Natural killer cell treated with Interleukin-12 subunit alpha and Interleukin-12 subunit beta and Interleukin-15 and Interleukin-18, amount 100 ng/mL, for 72 hours (primary cell): ENCODE measurements at regions not wholly inside any gene's neighbourhood (a gene's known extent, or its start where the extent isn't known, plus 50 kb on each side); places are given as distances from the start of the nearest gene placed in this dataset.

Experiments used
- ATAC-seq, 2 donors: fragments of 150-1000 bp; cut with Tn5 transposase in 1 of 2; sonication (Bioruptor Pico), chemical (Tn5 transposase) in 1 of 2; 2 replicates each; pipeline ENCODE4 v1.10.0; 2021
- DNase-seq: peaks from one replicate; pipeline ENCODE4 v3.0.0; 2022; ENCODE audit warnings: low spot score
- H3K27ac Mint-ChIP-seq, 2 donors: 1 replicate in 1 of 2; 2 replicates in 1 of 2; pipeline ENCODE4 v1.8.0; 2022; ENCODE audit warnings: mixed read lengths in 2 of 2, mild to moderate bottlenecking in 1 of 2, moderate library complexity in 1 of 2
- H3K27me3 Mint-ChIP-seq, 2 donors: 1 replicate in 1 of 2; 2 replicates in 1 of 2; pipeline ENCODE4 v1.8.0; 2022; ENCODE audit warnings: mixed read lengths in 2 of 2
- H3K36me3 Mint-ChIP-seq: one replicate; pipeline ENCODE4 v1.8.0; 2022; ENCODE audit warnings: mixed read lengths
- H3K4me1 Mint-ChIP-seq, 2 donors: 1 replicate in 1 of 2; 2 replicates in 1 of 2; pipeline ENCODE4 v1.8.0; 2022; ENCODE audit warnings: low read depth in 2 of 2, mixed read lengths in 2 of 2, mild to moderate bottlenecking in 1 of 2
- H3K4me3 Mint-ChIP-seq: one replicate; pipeline ENCODE4 v1.8.0; 2022; ENCODE audit warnings: mixed read lengths
- H3K9me3 Mint-ChIP-seq: 2 replicates; pipeline ENCODE4 v1.8.0; 2022; ENCODE audit warnings: mixed read lengths

- ATAC-seq (no peak), DNase-seq (no peak)
- H3K4me1 Mint-ChIP-seq = no peaks in the 10 kb centered on the region
- H3K36me3 Mint-ChIP-seq = peaks cover 4% of the 10 kb centered on the region
- no peak overlapping the region for H3K27ac Mint-ChIP-seq
- no peak overlapping the region for H3K4me3 Mint-ChIP-seq
- peaks cover 21% of the 10 kb centered on the region for H3K9me3 Mint-ChIP-seq
- no peaks in the 10 kb centered on the region for H3K27me3 Mint-ChIP-seq
Measured at GRCh38 chr1:177600936-177601335, 368.9 kb downstream of the SEC16B start.

DNA sequence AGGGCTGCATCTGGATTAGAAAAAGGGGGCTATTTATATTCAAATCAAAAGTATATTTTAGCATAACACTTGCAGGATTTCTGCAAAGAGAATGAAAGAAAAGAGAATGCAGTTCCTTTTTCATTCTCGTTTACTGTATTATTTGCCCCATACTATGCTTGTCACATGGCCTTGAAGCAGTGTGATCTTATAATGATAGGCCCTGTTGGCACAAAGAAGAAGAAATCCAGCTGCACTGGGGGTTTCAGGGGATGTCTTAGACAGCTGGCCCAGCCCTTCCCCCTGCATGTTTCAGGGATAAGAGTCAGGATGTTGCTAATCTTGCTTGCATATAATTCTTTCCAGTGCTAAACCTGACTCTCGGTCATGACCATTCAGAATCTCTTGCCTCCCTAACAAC, 369.5 kb downstream of the SEC16B start:
- Mint-ChIP-seq H3K4me3 (no peak overlapping the region), H3K4me1 (no peaks in the 10 kb centered on the region), H3K27me3 (no peaks in the 10 kb centered on the region), H3K27ac (no peak overlapping the region), H3K9me3 (peaks cover 25% of the 10 kb centered on the region), H3K36me3 (peaks cover 4% of the 10 kb centered on the region)
- DNase-seq (no peak), ATAC-seq (no peak)

GRCh38 chr1:177597393-177597792, 372.5 kb downstream of the SEC16B start:
- H3K4me3 Mint-ChIP-seq = no peak overlapping the region
- peaks cover 14% of the 10 kb centered on the region for H3K9me3 Mint-ChIP-seq
- ATAC-seq = no peak
- no peaks in the 10 kb centered on the region for H3K4me1 Mint-ChIP-seq
- no peaks in the 10 kb centered on the region for H3K27me3 Mint-ChIP-seq
- no peaks in the 10 kb centered on the region for H3K36me3 Mint-ChIP-seq
- H3K27ac Mint-ChIP-seq = no peak overlapping the region
- no peak for DNase-seq

GRCh38 chr1:177596485-177596884, 373.4 kb downstream of the SEC16B start:
- Mint-ChIP-seq H3K27ac (no peak overlapping the region), H3K4me3 (no peak overlapping the region), H3K27me3 (no peaks in the 10 kb centered on the region), H3K9me3 (peaks cover 14% of the 10 kb centered on the region), H3K36me3 (no peaks in the 10 kb centered on the region), H3K4me1 (no peaks in the 10 kb centered on the region)
- ATAC-seq (no peak), DNase-seq (no peak)

DNA sequence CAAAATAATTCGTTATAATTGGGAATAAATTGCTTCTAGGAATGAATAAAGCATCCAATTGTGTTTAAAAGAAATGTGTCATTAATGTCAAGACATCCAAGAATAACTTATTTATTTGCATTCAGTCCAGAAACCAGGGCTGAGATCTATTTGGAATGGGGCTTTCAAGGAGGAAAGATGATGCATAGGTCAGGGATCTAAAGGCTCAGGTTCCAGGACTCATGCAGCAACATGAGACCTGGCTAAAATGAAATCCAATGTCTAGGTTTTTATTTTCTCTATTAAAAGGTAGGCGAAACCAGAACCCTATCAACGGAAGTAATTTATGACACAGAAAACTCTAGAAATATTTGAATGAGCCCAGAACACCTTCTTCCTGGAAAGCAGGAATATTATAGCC, 376.8 kb downstream of the SEC16B start:
- Mint-ChIP-seq H3K9me3 (peaks cover 8% of the 10 kb centered on the region), H3K4me3 (no peak overlapping the region), H3K4me1 (no peaks in the 10 kb centered on the region), H3K27ac (no peak overlapping the region), H3K27me3 (no peaks in the 10 kb centered on the region), H3K36me3 (no peaks in the 10 kb centered on the region)
- ATAC-seq (no peak), DNase-seq (no peak)

DNA sequence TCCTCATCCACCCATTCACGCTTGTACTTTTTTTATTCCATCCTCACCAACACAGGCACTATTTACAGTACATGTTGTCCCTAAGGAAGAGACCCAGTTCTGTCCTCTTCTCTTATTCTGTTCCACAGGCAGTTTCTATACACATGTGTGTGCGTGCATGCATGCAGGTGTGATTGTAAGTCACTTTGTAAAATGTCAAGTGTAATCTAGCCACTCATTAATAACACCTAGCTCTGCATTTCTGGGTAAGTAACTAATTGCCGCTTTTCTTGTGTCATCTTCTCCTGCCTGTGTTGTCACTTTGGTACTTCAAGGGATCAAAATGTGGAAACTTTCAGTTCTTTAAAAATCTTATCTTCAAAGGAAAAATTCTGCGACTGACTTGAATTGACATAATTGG, 377.2 kb downstream of the SEC16B start:
- no peak overlapping the region for H3K27ac Mint-ChIP-seq
- H3K4me3 Mint-ChIP-seq = no peak overlapping the region
- no peaks in the 10 kb centered on the region for H3K27me3 Mint-ChIP-seq
- no peak for DNase-seq
- ATAC-seq = no peak
- no peaks in the 10 kb centered on the region for H3K4me1 Mint-ChIP-seq
- peaks cover 13% of the 10 kb centered on the region for H3K9me3 Mint-ChIP-seq
- H3K36me3 Mint-ChIP-seq = peaks cover 4% of the 10 kb centered on the region

DNA sequence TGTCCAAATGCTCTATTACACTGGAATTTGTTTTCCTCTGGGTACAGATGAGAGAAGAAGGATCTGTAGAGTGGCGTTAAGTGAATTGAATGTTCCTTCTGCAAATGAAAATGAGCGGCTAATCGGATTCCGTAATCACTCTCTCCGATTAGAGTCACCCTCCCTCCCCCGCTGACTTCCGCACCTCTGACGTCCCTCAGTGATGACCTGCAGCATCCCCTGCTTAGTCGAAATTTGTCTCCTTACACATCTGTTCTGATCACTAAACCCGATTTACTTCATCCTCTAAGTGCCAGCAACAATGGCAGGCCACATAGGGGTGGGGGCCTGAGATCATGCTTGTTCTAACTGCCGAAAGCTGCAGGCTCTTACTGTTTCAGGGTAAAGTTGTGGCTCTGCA, 378.7 kb downstream of the SEC16B start:
- H3K4me1 Mint-ChIP-seq = no peaks in the 10 kb centered on the region
- H3K27me3 Mint-ChIP-seq = no peaks in the 10 kb centered on the region
- no peak overlapping the region for H3K27ac Mint-ChIP-seq
- peaks cover 16% of the 10 kb centered on the region for H3K9me3 Mint-ChIP-seq
- no peak overlapping the region for H3K4me3 Mint-ChIP-seq
- peaks cover 6% of the 10 kb centered on the region for H3K36me3 Mint-ChIP-seq
- DNase-seq (no peak), ATAC-seq (no peak)

DNA sequence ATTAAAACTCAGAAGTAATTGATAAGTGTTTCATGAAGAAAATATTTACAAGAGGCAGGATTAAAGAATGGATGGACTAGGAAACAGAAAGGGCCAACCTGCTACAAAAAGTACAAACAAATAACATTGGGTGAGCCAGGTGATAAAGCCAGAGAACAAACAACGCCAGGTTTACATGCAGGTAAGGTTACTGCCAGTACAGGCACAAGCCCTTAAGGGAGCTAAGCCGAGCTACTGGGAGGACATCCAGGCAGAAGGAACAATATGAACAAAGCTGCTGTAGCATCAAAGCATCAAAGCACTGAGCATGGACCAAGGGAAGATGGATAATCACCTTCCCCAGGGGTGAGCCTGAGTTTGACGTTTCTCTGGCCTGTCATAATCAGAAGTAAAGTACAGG, 380.7 kb downstream of the SEC16B start:
- ATAC-seq = no peak
- H3K4me3 Mint-ChIP-seq = no peak overlapping the region
- H3K27me3 Mint-ChIP-seq = no peaks in the 10 kb centered on the region

DNA sequence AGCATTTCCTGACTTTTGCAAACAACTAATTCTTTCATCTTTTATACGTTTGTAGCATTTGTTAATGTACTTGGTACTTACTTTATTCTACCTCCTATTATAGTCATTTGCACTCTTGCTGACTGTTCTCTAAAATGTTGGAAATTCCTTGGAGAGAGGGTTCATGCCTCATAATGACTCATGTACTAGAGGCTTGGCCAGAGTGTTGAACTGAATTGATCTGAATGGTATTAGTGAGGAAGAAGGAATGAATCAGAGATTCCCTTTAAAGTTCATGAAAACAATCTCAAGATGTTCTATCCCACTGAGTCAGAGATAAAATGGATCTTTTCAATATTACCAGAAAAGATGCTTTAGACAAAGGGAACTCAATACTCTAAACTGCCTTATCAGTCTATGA, 383.4 kb downstream of the SEC16B start:
- Mint-ChIP-seq H3K4me3 (no peak overlapping the region), H3K4me1 (no peaks in the 10 kb centered on the region), H3K36me3 (peaks cover 6% of the 10 kb centered on the region), H3K27ac (no peak overlapping the region), H3K9me3 (peaks cover 13% of the 10 kb centered on the region), H3K27me3 (no peaks in the 10 kb centered on the region)
- no peak for DNase-seq
- ATAC-seq = no peak

More for the DNA sequence above, 380.7 kb downstream of the SEC16B start:
- no peak for DNase-seq
- H3K27ac Mint-ChIP-seq = no peak overlapping the region
- no peaks in the 10 kb centered on the region for H3K4me1 Mint-ChIP-seq
- H3K36me3 Mint-ChIP-seq = peaks cover 6% of the 10 kb centered on the region
- H3K9me3 Mint-ChIP-seq = peaks cover 13% of the 10 kb centered on the region

DNA sequence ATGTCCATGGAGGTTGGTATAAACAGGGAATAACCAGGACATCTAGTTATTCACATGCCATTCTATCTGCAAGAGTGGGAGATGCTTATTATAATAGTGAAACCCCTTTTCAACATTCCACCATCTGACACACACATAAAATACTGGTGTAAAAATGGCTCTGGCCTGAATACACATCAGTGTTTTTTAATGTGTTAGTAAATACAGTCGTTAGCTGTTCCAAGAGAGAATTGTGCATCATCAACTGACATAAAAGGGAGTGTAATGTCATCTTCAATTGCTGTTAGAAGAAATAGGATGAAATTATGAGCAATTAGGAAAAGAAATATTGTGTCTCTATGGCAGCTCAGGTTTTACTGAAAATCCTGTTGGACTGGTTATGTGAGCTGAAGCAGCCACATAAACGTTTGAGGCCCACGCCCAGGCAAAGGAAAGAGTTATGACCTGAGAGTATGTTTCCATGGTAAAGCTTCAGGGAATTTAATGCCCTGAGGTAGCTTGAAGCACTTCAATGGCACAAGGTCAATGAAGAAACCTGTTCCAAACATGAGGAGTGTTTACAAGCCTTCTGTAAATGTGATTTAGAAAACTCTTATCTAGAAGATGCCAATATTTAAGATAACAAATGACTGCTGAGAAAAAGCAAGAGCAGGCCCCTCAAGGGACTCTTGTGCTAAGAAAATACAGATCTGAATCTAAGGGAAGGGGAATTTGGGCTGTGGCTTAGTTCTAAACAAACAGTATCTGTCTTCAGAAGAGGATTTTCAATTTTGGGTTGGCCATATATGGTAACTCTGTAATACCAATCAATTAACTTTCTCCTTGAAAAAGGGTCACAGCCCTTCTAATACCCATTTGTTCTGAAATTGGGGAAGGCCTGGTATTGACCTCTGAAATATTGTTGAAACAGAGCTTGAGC, 384.3 kb downstream of the SEC16B start:
- DNase-seq = no peak
- no peaks in the 10 kb centered on the region for H3K4me1 Mint-ChIP-seq
- no peak overlapping the region for H3K27ac Mint-ChIP-seq
- peaks cover 6% of the 10 kb centered on the region for H3K36me3 Mint-ChIP-seq
- no peak overlapping the region for H3K4me3 Mint-ChIP-seq
- H3K9me3 Mint-ChIP-seq = peaks cover 13% of the 10 kb centered on the region
- no peaks in the 10 kb centered on the region for H3K27me3 Mint-ChIP-seq
- ATAC-seq = no peak

DNA sequence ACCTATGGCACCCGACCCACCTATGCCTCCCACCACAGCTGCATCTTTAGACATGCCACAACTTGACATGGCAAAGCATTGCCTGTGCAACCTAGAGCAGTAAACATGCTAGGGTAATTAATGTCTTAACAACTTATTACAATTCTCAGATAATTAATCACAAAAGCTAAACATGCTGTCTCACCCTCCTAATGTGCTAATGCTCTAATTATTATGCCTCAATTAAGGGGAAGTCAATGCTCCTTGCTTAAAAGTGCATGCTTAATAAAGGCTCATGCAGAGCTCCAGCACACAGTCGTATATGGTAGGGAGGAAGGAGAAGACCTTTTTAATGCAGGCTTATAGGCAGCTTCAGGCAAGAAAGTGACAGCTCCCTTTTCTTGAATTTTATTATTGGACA, 396.0 kb downstream of the SEC16B start:
- no peaks in the 10 kb centered on the region for H3K27me3 Mint-ChIP-seq
- DNase-seq (no peak), ATAC-seq (no peak)
- H3K9me3 Mint-ChIP-seq = peaks cover 23% of the 10 kb centered on the region
- H3K27ac Mint-ChIP-seq = no peak overlapping the region
- no peak overlapping the region for H3K4me3 Mint-ChIP-seq
- H3K36me3 Mint-ChIP-seq = no peaks in the 10 kb centered on the region
- H3K4me1 Mint-ChIP-seq = no peaks in the 10 kb centered on the region

GRCh38 chr1:177571485-177572076, 398.3 kb downstream of the SEC16B start:
- Mint-ChIP-seq H3K27ac (no peak overlapping the region), H3K4me3 (no peak overlapping the region), H3K36me3 (no peaks in the 10 kb centered on the region), H3K9me3 (peaks cover 18% of the 10 kb centered on the region), H3K4me1 (no peaks in the 10 kb centered on the region), H3K27me3 (no peaks in the 10 kb centered on the region)
- ATAC-seq = no peak
- DNase-seq = no peak

DNA sequence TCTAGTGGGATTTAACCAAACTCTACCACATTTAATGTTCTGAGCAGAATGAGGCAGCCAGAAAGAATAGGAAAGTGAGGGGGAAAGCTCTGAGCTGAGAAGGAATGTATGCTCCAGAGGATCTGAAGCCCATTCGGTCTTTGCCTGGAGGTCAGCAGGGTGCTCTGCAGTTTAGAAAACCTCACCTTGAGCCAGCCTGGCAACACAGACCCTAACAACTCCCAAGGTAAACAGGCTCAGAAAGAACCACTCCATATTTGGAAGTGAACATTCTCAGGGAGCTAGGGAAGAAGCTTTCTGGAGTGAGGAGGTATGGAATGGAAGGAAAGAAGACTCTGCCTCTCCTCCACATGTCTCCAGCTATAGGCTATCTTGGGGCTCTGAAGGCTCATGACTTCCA, 398.8 kb downstream of the SEC16B start:
- H3K27ac Mint-ChIP-seq = no peak overlapping the region

DNA sequence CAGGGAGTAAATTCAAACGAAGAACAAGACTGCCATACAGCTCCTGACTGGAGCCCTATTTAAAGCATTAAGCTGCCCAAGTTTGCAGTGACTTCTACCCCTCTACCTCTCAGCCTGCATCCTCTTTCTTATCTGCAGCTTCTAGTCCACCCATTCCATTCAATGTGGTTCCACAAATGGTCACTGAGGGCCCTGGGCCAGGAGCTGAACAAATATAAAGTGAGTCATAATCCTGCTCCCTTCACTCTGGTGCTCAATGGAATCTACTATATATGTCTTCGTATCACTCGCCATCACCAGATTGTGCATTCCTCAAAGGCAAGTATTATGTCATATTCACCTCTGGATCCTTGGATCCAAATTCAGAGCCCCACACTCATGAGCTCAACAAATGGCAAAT, 398.7 kb downstream of the BRINP2 start:
- H3K4me3 Mint-ChIP-seq = no peak overlapping the region
- H3K4me1 Mint-ChIP-seq = no peaks in the 10 kb centered on the region
- peaks cover 10% of the 10 kb centered on the region for H3K9me3 Mint-ChIP-seq
- ATAC-seq (no peak), DNase-seq (no peak)
- H3K27ac Mint-ChIP-seq = no peak overlapping the region
- H3K27me3 Mint-ChIP-seq = no peaks in the 10 kb centered on the region
- no peaks in the 10 kb centered on the region for H3K36me3 Mint-ChIP-seq

More for the DNA sequence above, 398.8 kb downstream of the SEC16B start:
- Mint-ChIP-seq H3K36me3 (no peaks in the 10 kb centered on the region), H3K4me3 (no peak overlapping the region), H3K4me1 (no peaks in the 10 kb centered on the region), H3K27me3 (no peaks in the 10 kb centered on the region), H3K9me3 (peaks cover 14% of the 10 kb centered on the region)
- no peak for DNase-seq
- no peak for ATAC-seq
